IPS DF 6.9 (cell line): ENCODE measurements at regions not wholly inside any gene's neighbourhood (a gene's known extent, or its start where the extent isn't known, plus 50 kb on each side); places are given as distances from the start of the nearest gene placed in this dataset.

Source experiments
- DNase-seq: peaks from one replicate; pipeline ENCODE4 v3.0.0-alpha.2; 2013; ENCODE audit warnings: low read depth, low spot score
- H3K27ac ChIP-seq: one replicate; pipeline ENCODE4 v1.5.1; 2013; ENCODE audit warnings: low read length, control low read depth
- H3K27me3 ChIP-seq: 2 replicates; pipeline ENCODE4 v1.6.1; 2013; ENCODE audit warnings: mild to moderate bottlenecking, low read length; ENCODE audit not compliant: control insufficient read depth, insufficient read depth
- H3K36me3 ChIP-seq: 2 replicates; pipeline ENCODE4 v1.6.1; 2013; ENCODE audit warnings: low read length; ENCODE audit not compliant: control insufficient read depth, insufficient read depth
- H3K4me1 ChIP-seq: 2 replicates; pipeline ENCODE4 v1.6.1; 2013; ENCODE audit warnings: low read length; ENCODE audit not compliant: control insufficient read depth, insufficient read depth
- H3K4me3 ChIP-seq: 2 replicates; pipeline ENCODE4 v1.5.1; 2013; ENCODE audit warnings: mild to moderate bottlenecking, low read length
- H3K9me3 ChIP-seq: 2 replicates; pipeline ENCODE4 v1.6.1; 2013; ENCODE audit warnings: low read length, inconsistent platforms; ENCODE audit not compliant: control insufficient read depth, insufficient read depth
- whole genome bisulfite sequencing: extraction: QIAGEN DNeasy Blood & Tissue Kit; methylation state at CpG from one replicate; pipeline ENCODE4 v1.1.7; 2013; ENCODE audit warnings: mixed read lengths, missing lambda C conversion rate; ENCODE audit not compliant: insufficient read length, insufficient coverage; 5-methylcytosine and 5-hydroxymethylcytosine counted together

- Histone ChIP-seq H3K27me3 (no peaks in the 10 kb centered on the region), H3K9me3 (no peaks in the 10 kb centered on the region), H3K36me3 (no peaks in the 10 kb centered on the region), H3K27ac (no peak overlapping the region), H3K4me1 (no peaks in the 10 kb centered on the region), H3K4me3 (no peak overlapping the region)
- no CpG with 5 or more reads among the region's 3 CpGs for WGBS
- no peak for DNase-seq
Measured at GRCh38 chr2:161095314-161095713, 64.9 kb upstream of the TANK start.

- no peak overlapping the region for H3K4me3 ChIP-seq
- H3K4me1 ChIP-seq: no peaks in the 10 kb centered on the region
- H3K9me3 ChIP-seq: no peaks in the 10 kb centered on the region
- no peak for DNase-seq
- no peaks in the 10 kb centered on the region for H3K27me3 ChIP-seq
- H3K36me3 ChIP-seq: no peaks in the 10 kb centered on the region
- no peak overlapping the region for H3K27ac ChIP-seq
- WGBS: no CpG with 5 or more reads among the region's 2 CpGs
Measured at GRCh38 chr2:161096336-161096735, 63.9 kb upstream of the TANK start.

- H3K4me3 ChIP-seq: no peak overlapping the region
- no peaks in the 10 kb centered on the region for H3K9me3 ChIP-seq
- no peak overlapping the region for H3K27ac ChIP-seq
- no peaks in the 10 kb centered on the region for H3K4me1 ChIP-seq
- no peaks in the 10 kb centered on the region for H3K27me3 ChIP-seq
- no CpG with 5 or more reads among the region's 2 CpGs for whole genome bisulfite sequencing
- no peak for DNase-seq
- no peaks in the 10 kb centered on the region for H3K36me3 ChIP-seq
Measured at GRCh38 chr2:161097157-161097556, 63.1 kb upstream of the TANK start.

- WGBS: no CpG with 5 or more reads among the region's 4 CpGs
- no peak for DNase-seq
- Histone ChIP-seq H3K4me1 (no peaks in the 10 kb centered on the region), H3K9me3 (no peaks in the 10 kb centered on the region), H3K27me3 (no peaks in the 10 kb centered on the region), H3K36me3 (no peaks in the 10 kb centered on the region), H3K4me3 (no peak overlapping the region), H3K27ac (no peak overlapping the region)
Measured at GRCh38 chr2:161100211-161100895, 59.9 kb upstream of the TANK start.

- no peaks in the 10 kb centered on the region for H3K27me3 ChIP-seq
- WGBS: no CpG with 5 or more reads among the region's 2 CpGs
- no peak overlapping the region for H3K4me3 ChIP-seq
- DNase-seq: no peak
- H3K9me3 ChIP-seq: no peaks in the 10 kb centered on the region
- no peaks in the 10 kb centered on the region for H3K36me3 ChIP-seq
- no peak overlapping the region for H3K27ac ChIP-seq
- no peaks in the 10 kb centered on the region for H3K4me1 ChIP-seq
Measured at GRCh38 chr2:161101406-161101805, 58.8 kb upstream of the TANK start.

- Histone ChIP-seq H3K27ac (no peak overlapping the region), H3K4me3 (no peak overlapping the region), H3K4me1 (no peaks in the 10 kb centered on the region), H3K27me3 (no peaks in the 10 kb centered on the region), H3K36me3 (no peaks in the 10 kb centered on the region), H3K9me3 (no peaks in the 10 kb centered on the region)
- no peak for DNase-seq
Measured at GRCh38 chr2:161102770-161103450, 57.3 kb upstream of the TANK start.

GRCh38 chr2:161103451-161103831, 56.8 kb upstream of the TANK start:
- Histone ChIP-seq H3K27me3 (no peaks in the 10 kb centered on the region), H3K36me3 (no peaks in the 10 kb centered on the region), H3K27ac (no peak overlapping the region), H3K9me3 (no peaks in the 10 kb centered on the region), H3K4me1 (no peaks in the 10 kb centered on the region), H3K4me3 (no peak overlapping the region)
- WGBS: 100% methylated on average over 1 of the region's 4 CpGs
- no peak for DNase-seq

- Histone ChIP-seq H3K36me3 (no peaks in the 10 kb centered on the region), H3K4me3 (no peak overlapping the region), H3K9me3 (no peaks in the 10 kb centered on the region), H3K27me3 (no peaks in the 10 kb centered on the region), H3K27ac (no peak overlapping the region), H3K4me1 (no peaks in the 10 kb centered on the region)
- WGBS: no CpG with 5 or more reads among the region's 5 CpGs
- no peak for DNase-seq
Measured at GRCh38 chr2:161104054-161104553, 56.1 kb upstream of the TANK start.

GRCh38 chr2:161107265-161107664, 53.0 kb upstream of the TANK start:
- H3K4me3 ChIP-seq: no peak overlapping the region
- no peak overlapping the region for H3K27ac ChIP-seq
- no peaks in the 10 kb centered on the region for H3K9me3 ChIP-seq
- DNase-seq: no peak
- no peaks in the 10 kb centered on the region for H3K27me3 ChIP-seq
- no peaks in the 10 kb centered on the region for H3K36me3 ChIP-seq
- WGBS: no CpG with 5 or more reads among the region's 1 CpG
- H3K4me1 ChIP-seq: no peaks in the 10 kb centered on the region
